ENCODE measurements at regions not wholly inside any gene's neighbourhood (a gene's known extent, or its start where the extent isn't known, plus 50 kb on each side); places are given as distances from the start of the nearest gene placed in this dataset.

DNA sequence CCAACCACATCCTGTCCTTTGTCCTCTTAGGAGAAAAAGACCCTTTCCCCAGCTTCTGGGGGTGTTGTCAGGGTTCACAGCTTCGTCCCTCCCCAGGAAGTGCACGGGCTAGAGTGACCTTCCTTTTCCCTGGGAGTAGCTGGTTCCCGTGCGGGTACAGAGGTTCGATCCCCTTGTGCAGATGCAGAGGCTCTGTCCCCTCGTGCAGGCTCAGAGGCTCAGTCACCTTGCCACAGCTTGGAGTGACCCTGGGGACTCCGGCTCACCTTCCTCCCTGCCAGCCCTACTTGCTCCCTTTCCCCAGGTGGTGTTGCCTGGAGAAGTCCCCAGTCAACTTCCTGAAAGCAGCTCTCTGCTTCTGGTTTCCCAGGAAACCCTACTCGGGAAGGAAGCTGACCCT lies 60.0 kb upstream of the TCERG1L start:
- TF ChIP-seq GATA3 (IDR thresholded peaks at IDR 0.05; ENCODE audit: low read depth, low read length) (no peak), GATA2 (IDR thresholded peaks at IDR 0.05; ENCODE audit: low read depth, low read length) (no peak)

All from SH-SY5Y (cell line).